ENCODE measurements at regions not wholly inside any gene's neighbourhood (a gene's known extent, or its start where the extent isn't known, plus 50 kb on each side); places are given as distances from the start of the nearest gene placed in this dataset.

DNA sequence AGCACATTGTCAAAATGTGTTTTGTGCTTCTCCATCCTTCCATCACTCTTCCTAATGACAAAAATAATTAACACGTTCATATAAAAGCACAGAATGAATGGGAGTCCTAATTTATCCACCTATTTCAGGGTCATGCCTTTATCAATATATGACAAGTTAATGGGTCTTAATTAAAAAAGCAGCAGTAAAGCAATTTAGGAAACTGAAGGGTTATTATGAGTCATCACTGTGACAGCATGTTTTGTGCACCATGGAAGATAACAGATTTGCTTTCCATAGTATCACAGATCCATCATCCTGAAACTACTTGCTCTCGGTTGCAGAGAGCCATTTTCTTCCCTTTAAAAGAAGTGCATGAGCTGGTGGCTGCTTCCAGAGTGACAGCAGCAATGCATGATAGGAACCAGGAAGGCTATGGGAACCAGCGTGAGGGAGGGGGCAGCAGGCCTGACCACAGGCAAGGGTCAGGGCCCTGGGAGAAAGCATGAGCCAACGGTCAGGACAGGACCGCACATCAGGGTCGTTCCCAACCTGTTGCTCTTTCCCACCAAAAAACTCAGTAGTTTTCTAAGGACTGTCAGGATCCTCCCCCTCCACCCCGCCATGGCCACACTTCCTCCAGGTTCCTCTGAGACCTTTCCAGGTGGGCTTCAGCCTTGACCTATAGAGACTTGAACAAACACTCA lies 784.1 kb downstream of the UQCRFS1 start:
- DNase-seq (no peak), ATAC-seq (ENCODE audit: low read depth) (no peak)
- Mint-ChIP-seq H3K27me3 (no peaks in the 10 kb centered on the region), H3K4me3 (no peak overlapping the region), H3K9me3 (peaks cover 14% of the 10 kb centered on the region), H3K4me1 (no peaks in the 10 kb centered on the region), H3K27ac (no peak overlapping the region), H3K36me3 (ENCODE audit: low read depth) (no peaks in the 10 kb centered on the region)
- CTCF ChIA-PET, result no interaction called here
- no peak for TF ChIP-seq CTCF (IDR thresholded peaks at IDR 0.05)
- POLR2A ChIA-PET, result no interaction called here
- intact Hi-C loops (cut with micrococcal nuclease), result no loop called here

- TF ChIP-seq CTCF (IDR thresholded peaks at IDR 0.05), result no peak
- DNase-seq, result no peak
- H3K4me3 Mint-ChIP-seq, result no peak overlapping the region
- intact Hi-C loops (cut with micrococcal nuclease), result no loop called here
- peaks cover 9% of the 10 kb centered on the region for H3K9me3 Mint-ChIP-seq
- no peaks in the 10 kb centered on the region for H3K36me3 Mint-ChIP-seq (ENCODE audit: low read depth)
- H3K4me1 Mint-ChIP-seq, result no peaks in the 10 kb centered on the region
- POLR2A ChIA-PET, result interaction anchor here (0.8 kb wide), 1 partner anchor 191 kb away, joined by 4 read pairs; no protein-coding TSS in a partner anchor
- H3K27ac Mint-ChIP-seq, result no peak overlapping the region
- CTCF ChIA-PET, result no interaction called here
- no peaks in the 10 kb centered on the region for H3K27me3 Mint-ChIP-seq
- no peak for ATAC-seq (ENCODE audit: low read depth)
Observed at GRCh38 chr19:28427376-28428083, 785.4 kb downstream of the UQCRFS1 start.

DNA sequence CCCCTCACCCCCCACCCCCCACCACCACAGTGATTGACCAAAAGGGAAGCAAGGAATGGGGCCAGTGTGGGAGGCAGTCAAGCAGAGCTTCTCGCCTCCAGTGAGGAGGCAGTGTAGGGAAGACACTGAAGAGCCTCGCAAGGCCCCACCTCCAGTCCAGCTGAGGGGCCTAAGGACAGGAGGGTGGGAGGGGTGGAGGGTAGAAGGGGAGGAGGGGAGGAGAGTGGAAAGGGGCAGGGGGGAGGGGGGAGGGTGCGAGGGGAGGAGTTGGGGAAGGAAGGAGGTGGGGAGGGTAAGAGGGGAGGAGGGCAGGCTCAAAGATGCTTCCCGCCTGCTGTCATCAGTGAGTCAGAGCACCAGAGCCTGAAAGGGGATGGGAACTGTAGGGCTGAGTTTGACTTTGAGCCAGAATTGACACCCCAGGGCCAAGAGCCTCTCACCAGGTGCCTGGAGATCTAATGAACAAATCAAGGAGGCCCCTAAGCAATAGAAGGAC lies 786.2 kb downstream of the UQCRFS1 start:
- no peak for TF ChIP-seq CTCF (IDR thresholded peaks at IDR 0.05)
- H3K27ac Mint-ChIP-seq, result no peak overlapping the region
- ATAC-seq (ENCODE audit: low read depth) (no peak), DNase-seq (no peak)
- POLR2A ChIA-PET, result interaction anchor here (0.8 kb wide), 1 partner anchor 190 kb away, joined by 4 read pairs; no protein-coding TSS in a partner anchor
- H3K36me3 Mint-ChIP-seq (ENCODE audit: low read depth), result no peaks in the 10 kb centered on the region
- H3K4me1 Mint-ChIP-seq, result no peaks in the 10 kb centered on the region
- no peak overlapping the region for H3K4me3 Mint-ChIP-seq
- H3K27me3 Mint-ChIP-seq, result no peaks in the 10 kb centered on the region
- peaks cover 3% of the 10 kb centered on the region for H3K9me3 Mint-ChIP-seq
- CTCF ChIA-PET, result no interaction called here
- intact Hi-C loops (cut with micrococcal nuclease), result no loop called here

DNA sequence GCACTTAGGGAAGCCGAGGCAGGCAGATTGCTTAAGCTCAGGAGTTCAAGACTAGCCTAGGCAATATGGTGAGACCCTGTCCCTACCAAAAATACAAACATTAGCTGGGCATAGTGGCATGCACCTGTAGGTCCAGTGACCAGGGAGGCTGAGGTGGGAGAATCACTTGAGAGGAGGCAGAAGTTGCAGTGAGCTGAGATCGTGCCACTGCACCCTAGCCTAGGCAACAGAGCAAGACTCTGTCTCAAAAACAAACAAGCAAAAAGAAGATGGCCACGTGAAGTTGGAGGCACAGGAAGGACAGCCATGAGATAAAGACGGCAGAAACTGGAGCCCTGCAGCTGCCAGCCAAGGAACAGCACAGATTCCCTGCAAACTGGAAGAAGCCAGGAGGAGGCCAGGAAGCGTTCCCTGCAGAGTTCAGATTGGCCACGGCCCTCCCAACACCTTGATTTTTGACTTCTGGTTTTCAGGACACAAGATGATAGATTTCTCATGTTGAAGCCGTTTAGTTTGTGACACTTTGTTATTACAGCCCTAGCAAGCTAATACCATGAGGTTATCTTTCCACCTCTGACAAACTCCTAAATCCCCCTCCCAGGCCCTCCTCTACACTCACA lies 786.7 kb downstream of the UQCRFS1 start:
- CTCF ChIA-PET, result no interaction called here
- no peak for ATAC-seq (ENCODE audit: low read depth)
- H3K4me1 Mint-ChIP-seq, result no peaks in the 10 kb centered on the region
- intact Hi-C loops (cut with micrococcal nuclease), result no loop called here
- no peak overlapping the region for H3K27ac Mint-ChIP-seq
- no peak overlapping the region for H3K4me3 Mint-ChIP-seq
- TF ChIP-seq CTCF (IDR thresholded peaks at IDR 0.05), result no peak
- H3K9me3 Mint-ChIP-seq, result peaks cover 3% of the 10 kb centered on the region
- no peaks in the 10 kb centered on the region for H3K27me3 Mint-ChIP-seq
- POLR2A ChIA-PET, result no interaction called here
- DNase-seq, result no peak
- no peaks in the 10 kb centered on the region for H3K36me3 Mint-ChIP-seq (ENCODE audit: low read depth)
